Head of caudate nucleus (tissue), 42 donors: ENCODE measurements at regions not wholly inside any gene's neighbourhood (a gene's known extent, or its start where the extent isn't known, plus 50 kb on each side); places are given as distances from the start of the nearest gene placed in this dataset.

Experiments
- DNase-seq, 42 donors: peaks; one replicate each; pipeline versions ENCODE4 v3.0.0 to v3.0.0-alpha.2; 2020 to 2021; ENCODE audit warnings: mixed read lengths in 7 of 42
- intact Hi-C: fragments of 100-400 bp; cut with DNase I; formaldehyde crosslinking; loops from one replicate; pipeline ENCODE4 v1.15.0; 2022

DNA sequence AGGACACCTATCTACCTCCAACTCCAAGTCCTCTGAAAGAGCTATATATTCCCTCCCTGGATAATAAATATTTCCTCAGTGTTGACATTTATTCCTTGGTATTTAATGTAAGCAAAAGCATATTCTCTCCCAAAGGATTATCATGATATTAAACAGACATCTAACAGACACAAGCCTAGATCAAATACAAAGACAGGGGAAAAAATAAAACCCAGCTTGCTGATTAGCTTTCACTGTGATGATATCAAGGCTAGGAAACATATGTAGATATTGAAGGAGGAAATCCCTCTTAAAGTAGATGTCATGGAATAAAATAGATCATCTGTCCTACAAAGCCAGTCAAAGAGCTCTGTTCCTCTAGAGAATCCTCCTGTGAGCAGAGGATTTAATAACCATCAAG lies 95.2 kb downstream of the CRPPA start:
- DNase-seq = no peak
- intact Hi-C loops = no loop called here

DNA sequence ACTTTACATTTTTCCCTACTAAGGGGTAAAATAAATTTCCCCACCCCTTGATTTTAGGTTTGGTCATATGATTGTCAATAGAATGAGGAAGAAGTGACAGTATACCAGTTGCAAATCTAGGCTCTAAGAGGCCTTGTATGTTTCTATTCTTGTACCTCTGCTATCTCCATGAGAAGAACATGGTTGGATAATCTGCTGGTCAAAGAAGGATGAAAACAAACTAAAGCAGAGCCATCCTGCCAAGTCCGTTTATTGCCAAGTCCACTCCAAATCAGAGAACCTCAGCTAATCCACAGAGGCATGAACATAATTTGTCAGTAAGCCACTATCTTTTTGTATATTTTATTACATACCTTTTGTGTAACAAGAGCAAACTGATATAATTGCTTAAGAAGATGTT lies 98.0 kb downstream of the CRPPA start:
- DNase-seq = no peak
- intact Hi-C loops = no loop called here

DNA sequence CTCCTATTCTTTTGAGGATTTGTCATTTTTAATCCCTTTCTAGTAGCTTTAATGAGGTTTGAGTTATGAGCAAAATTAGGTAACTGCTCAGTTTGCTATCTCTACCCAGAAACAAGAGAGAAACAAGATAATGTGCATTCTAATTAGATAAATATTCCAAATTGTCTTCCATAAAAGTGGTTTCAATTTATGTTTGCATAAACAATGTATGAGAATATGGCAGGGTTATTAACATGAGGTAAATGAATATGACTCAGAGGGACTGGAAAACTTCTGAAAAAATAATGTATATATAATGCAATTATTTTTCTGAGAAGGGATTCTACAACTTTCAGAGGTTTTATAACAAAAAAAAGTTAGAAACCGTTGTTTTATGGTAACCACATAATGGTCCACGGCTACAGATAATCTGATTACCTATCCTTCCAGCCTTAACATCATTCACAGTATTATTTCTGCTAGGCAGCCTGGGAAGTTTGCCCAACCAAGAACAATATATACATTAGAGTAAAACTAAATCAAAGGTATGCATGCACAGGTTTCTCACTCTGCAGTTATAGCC lies 101.2 kb downstream of the CRPPA start:
- intact Hi-C loops = no loop called here
- DNase-seq = no peak

DNA sequence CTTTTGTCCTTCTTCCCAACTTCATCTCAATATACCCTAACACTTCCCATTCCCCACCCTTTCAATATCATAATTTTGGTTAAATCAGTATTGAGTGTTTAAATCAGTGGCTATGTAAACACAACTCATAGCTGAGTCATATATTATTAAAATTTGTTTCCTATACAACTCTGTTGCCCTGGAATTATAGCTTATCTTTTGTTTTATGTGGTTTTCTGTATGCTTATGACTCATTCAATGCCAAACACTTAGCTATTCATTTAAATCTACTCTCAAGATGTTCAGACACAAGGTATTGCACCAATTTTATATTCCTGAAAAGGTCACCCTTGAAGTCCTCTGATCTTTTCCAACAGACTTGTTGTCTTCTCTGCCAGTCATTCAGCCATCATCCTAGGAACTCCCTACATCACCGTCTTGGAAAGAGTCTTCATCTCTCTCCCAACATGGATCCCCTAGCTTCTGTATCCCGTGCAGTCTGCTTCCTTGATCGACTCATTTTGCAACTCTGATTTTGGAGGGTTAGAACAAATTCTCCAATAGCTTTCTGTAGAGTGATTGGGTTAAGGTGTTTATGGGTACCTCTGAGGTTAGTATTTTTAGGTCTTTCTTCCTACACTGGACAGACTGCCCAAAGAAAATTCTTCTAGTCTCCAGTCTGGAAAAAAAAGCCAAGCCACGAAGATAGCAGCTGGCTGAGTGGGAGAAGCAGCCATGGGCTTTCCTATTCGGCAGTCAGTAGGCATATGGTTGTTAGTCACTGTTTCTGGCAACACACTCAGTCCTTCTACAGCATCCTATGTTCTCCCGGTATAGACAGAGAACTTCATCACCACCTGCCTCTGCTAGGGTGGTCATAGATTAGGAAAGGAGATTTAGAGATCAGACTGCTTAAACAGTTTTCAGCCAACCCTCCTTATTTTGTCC lies 102.1 kb downstream of the CRPPA start:
- DNase-seq = no peak
- intact Hi-C loops = no loop called here

DNA sequence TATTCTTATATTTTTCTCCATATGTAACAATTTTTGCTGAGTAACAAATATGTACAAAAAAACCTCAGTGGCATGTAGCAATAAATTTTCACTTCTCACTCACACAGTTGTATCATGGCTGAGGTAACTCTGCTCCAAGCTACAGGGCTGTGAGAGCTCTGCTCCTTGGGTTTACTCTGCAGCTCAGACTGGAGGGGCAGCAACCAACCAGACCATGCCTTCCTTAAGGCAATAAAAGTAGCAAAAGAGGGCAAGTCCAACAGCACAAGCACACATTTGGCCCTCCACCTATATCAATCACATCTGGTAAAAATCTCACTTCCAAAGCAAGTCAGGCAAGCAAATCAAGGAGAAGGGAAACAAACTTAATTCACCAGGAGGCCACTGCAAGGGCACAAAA lies 102.9 kb downstream of the CRPPA start:
- intact Hi-C loops = no loop called here
- DNase-seq = no peak

DNA sequence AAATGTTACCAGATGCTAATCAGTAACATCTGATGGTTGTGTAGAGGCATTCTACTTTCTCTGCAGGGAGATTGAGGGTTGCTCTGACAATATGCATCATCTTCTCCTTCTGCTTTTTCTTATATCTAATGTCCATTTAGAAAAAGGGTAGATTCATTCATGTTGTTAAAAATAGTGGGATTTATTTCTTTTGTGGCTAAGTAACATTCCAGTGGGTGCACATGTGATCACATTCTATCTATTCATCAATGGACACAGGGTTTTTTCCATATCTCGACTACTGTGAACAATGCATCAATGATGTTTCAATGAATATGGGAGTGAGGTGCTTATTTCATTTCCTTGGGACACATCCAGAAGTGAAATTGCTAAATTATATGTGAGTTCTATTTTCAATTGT lies 103.9 kb downstream of the CRPPA start:
- intact Hi-C loops = no loop called here
- DNase-seq = no peak

DNA sequence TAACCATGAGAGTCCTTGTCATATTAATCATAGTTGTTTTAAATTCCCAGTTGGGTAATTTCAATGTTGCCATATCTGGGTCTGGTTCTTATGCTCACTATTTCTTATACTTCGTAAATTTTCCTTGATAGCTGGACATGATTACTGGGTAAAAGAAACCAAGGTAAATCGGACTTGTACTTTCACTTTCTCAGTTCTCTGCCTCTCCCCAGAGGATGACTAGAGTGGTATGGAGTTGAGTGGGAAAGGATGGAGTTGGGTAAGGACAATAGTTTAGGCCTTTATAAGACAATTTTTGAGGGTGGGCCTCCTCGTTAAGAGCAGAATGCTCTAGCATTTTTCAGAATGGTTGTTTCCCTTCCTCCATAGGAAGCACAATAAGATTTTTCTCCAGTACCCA lies 106.1 kb downstream of the CRPPA start:
- intact Hi-C loops = no loop called here
- DNase-seq = no peak

DNA sequence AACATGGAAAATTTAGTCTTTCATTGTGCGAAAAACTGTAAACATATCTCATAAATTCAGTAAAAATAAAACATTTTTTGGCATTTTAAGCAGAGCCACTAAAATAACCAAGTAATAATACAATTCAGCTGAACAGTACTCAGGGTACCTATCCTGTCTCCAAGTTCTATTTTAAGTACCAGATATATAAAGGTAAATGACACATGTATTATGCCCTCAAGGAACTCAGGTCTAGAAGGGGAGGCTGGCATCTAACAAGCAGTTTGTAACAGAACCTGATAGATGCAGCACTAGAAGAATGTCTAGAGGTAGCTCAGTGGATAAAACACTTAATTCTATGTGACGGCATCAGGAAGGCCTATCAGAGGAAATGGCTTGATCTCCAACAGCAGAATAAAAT lies 112.2 kb downstream of the CRPPA start:
- DNase-seq = no peak
- intact Hi-C loops = no loop called here

DNA sequence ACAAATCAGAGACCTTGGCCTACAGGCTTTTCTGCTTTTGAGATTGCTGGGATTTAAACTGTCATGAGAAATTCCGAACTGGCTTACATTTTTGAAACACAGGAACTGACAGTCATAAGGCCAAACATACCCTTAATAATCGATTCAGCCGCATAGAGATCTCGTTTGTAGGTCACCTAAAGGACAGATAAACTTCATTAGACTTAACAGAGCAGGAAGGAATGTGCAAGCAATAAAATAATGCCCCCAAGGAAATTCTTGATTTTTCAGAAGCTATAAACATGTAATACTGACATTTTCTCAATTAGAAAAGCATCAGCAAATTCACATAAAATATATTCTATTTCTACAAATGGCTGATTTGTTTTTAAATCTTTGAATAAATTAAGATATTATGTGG lies 120.0 kb downstream of the CRPPA start:
- intact Hi-C loops = no loop called here
- DNase-seq = no peak

DNA sequence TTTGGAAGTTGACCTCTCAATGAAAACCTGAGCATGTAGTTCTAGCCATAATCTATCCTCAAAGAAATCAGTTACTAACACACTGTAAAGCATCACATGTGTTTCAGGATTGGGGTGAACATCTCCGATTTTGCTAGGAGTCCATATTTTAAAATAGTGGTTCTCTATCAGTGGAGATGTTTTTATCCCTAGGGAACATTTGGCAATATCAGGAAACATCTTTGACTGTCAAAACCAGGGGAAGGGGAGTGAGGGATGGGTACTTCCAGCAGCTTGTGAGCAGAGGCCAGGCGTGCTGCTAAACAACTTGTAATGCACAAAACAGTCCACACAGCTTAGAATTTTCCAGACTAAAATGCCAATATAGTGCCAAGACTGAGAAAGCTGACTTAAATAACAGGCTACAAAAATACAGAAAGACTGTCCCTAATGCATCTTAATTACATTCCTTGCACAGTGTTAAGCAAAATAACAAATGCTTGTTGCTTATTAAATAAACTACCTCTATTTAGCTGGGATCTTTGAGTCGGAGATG lies 120.9 kb downstream of the CRPPA start:
- intact Hi-C loops = no loop called here
- DNase-seq = no peak

DNA sequence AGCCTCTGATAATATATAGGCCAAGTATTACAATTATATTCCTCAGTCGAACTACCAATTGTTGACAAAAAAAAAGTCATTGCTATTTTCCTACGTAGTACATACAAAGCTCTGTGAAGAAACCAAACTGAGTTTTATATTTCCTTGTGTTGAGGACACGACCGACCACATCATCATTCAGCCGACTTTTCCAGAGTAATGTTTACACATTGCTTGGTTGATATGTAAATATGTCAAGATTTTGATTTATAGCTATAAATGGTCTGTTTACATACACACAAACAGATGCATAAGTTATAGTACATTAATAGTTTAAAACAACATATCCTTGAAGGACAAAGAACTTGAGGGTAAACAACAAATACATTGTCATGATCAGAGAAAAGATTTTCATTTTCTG lies 121.5 kb downstream of the CRPPA start:
- intact Hi-C loops = no loop called here
- no peak for DNase-seq

DNA sequence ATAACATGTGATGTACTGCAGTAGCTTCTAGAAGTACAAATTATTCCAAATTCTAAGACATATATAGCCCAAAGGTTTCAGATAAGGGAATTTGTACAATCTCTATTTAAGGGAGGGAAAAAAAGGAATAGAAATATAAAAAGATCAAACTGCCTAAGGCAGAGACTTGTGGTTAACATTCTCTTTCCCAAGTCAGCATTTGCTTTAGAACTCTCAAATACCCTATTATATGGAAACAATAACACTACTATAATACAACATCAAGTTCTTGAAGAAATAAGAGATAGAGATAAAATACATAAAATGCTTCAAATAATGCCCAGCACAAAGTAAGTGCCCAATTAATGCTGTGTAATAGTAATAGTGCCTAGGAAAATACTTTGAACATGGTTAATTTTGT lies 123.1 kb downstream of the CRPPA start:
- DNase-seq = no peak
- intact Hi-C loops = no loop called here

DNA sequence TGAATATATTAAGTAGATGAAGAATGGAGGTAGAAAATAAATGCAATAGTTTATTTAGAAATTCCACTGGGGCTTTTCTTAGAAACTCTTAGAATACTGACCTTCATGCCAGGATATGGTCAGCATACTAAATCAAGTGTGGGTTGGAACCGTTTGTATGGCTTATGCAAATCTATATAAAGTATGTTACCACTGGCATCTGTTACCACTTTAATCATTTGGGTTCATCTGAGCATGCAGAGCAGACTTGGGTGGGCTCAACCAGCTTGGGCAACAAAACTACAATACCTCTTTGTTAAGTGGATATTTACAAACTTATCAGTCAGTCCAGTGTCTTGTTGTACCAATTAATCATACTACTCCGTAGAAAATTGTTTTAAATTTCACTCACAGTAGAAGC lies 125.8 kb downstream of the CRPPA start:
- no peak for DNase-seq
- intact Hi-C loops = no loop called here

DNA sequence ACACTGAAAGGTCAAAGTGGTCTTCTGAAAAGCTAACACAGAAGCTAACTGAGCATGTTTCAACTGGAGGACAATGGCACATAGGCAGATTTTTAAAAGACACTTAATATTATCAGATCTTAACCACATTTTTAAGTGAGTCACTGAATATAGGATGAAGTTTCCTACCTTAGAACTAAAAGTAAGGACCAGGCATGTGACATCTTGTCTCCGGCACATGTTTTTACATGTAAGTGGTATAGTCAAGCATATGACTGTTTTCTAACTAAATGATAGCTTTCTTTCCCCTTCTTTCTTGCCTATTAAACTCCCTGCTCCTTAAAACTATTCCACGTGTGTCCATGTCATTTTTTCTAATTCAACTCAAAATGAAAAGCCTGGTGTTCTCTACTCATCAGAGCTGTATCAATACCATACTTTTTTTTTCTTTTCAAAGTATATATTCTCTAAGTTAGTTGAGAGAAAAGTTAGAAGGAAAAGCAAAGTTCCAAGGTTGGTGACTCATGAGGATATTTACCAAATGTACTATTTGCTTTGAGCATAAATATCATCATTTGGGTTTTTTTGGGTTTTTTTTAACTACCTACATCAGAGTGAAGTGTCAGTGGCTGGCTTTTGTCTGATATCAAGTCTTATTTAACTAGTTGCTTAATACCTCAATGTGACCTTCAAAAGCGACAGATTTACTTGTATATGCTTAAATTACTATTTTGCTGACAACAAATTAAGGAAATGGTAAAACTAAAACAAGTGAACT lies 127.5 kb downstream of the CRPPA start:
- no peak for DNase-seq
- intact Hi-C loops = no loop called here

DNA sequence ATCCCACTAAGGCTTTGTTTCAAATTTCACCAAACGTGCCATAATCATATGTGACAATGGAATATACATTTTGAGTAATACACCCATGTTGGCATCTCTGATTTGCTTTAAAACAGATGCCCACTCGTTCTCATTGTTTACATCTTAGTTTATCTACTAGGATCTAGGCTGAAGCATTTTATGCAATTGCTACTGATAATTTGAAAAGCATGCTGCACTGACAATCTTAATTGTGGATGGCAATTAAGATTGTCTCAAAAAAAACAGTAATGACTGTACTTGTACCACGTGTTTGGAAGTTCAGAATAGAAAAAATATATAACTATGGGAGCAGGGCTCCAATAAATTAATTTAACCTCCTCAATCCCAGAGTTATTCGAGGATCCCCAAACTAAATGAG lies 136.8 kb downstream of the CRPPA start:
- intact Hi-C loops = no loop called here
- DNase-seq = no peak

DNA sequence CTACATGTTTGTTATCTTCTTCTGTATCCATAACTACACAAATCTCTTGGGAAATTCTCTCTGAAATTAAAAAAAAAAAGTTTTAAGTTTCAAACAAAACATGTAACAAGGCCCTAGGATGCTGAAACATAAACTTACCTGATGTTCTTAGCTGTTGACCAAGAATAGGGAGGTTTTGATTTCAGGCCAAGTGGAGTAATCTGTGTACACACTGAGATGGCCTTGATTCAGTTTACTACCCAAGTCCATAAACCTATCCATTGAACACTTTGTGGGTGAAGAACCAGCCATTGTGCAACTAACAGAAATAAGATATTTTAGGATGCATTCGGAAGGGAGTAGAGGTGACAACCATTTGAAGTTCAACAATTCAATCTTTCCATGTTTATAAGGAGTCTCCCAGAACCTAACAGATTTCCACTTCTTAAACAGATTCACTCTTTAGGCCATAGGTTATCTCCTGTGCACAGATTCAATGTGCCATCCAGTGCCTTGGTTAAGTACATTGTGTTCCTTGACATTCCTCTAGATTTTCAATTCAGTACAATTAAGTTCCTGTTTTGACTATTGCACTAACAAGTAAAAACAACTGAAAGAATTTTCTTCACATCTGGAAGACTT lies 143.1 kb downstream of the CRPPA start:
- intact Hi-C loops = no loop called here
- no peak for DNase-seq

DNA sequence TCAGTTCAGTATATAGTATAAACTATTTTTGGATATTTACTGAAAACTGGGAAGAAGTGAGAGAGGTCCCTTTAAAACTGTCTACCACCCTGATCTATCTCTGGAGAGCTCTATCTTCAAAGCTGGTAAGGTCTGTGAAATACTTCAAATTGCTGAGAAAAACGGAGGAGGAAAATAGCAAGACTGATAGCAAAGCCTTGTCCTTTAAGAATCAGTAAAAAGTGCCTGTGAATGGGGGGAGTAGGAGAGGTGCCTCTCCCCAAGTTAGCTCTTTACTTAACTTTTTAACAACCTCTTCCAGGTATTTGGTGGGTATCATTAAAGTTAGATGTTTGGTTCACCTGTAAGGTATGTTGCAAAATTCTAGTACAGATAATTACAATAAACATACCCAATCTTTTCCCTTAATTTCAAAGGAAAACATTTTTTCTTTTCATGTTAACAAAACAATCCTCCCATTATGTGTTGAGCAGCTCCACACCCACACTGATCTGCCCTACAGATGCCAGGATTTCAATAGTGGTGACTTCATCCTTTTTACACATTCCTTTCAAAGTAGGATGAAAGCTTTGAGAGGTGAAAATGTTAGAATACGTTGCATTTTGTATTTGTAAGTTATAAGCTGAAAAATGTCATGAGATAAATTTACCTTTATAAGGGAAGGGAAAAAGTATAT lies 149.2 kb downstream of the CRPPA start:
- peak in 1 of 42 donors; percentile 18 for DNase-seq
- intact Hi-C loops = no loop called here

DNA sequence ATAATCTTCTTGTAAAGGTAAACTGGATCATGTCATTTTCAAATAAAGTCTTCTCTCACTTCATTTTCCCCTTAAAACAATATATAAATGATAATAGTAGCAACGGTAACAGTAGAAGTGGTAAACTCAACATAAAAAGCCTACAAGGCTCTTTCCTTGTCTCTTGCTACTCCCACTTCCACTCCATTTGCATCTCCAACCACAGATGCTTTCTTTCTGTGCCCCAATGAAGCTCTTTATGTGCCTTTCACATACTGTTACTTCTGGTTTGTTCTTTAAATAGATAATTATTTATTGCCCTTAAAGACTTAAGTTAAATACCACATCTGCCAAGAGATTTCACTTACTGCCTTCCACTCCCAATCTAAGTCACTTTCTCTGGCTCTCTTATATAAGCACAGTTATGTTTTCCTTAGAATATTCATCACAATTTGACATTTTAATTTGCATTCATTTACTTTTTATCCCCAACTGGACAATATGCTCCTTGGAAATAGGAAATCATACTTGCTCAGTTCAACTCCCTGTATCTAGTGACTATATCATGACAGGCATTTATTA lies 149.9 kb downstream of the CRPPA start:
- intact Hi-C loops = no loop called here
- DNase-seq = no peak

DNA sequence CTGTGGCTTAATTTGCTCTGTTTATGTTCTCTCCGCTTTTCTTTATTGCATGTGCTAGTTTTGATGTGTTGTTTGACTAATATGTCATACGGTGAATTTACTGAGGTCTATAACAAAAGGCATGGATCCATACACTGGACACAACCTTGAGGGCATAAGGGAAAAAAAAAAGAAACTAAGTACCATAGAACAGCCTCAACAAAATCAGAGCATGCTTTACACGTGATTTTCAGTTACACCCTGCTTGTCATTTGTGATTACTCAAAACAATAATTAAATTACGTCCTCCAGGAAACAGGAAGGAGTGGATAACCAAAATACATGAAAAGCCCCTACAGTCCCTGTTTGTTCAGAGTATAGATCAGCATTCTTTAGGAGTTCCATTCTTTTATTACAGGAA lies 150.5 kb downstream of the CRPPA start:
- DNase-seq = no peak
- intact Hi-C loops = no loop called here
